BJ (cell line): ENCODE measurements at regions not wholly inside any gene's neighbourhood (a gene's known extent, or its start where the extent isn't known, plus 50 kb on each side); places are given as distances from the start of the nearest gene placed in this dataset.

Source experiments
- CTCF ChIA-PET: fragments of 350-600 bp; formaldehyde crosslinking; extraction: SDS; loops from one replicate; lab custom pipeline; 2021; ENCODE audit warnings: antibody characterized with exemption, inconsistent platforms; lab: Yijun Ruan, JAX
- POLR2A ChIA-PET: fragments of 300-600 bp; sonication (Branson Sonifier 250); formaldehyde crosslinking; extraction: SDS; loops from one replicate; lab custom pipeline; 2021; ENCODE audit warnings: antibody characterized with exemption; lab: Charles Lee
- DNase-seq: peaks from one replicate; pipeline ENCODE4 v3.0.0-alpha.2; 2011; ENCODE audit warnings: low read depth
- H3K27me3 ChIP-seq: 2 replicates; pipeline ENCODE4 v1.6.0; 2011; ENCODE audit warnings: low read length; ENCODE audit not compliant: control insufficient read depth, insufficient read depth
- H3K36me3 ChIP-seq: 2 replicates; pipeline ENCODE4 v1.5.1; 2011; ENCODE audit warnings: low read length; ENCODE audit not compliant: control insufficient read depth, insufficient read depth
- H3K4me3 ChIP-seq: 2 replicates; pipeline ENCODE4 v1.5.1; 2011; ENCODE audit warnings: low read depth, mild to moderate bottlenecking, control low read depth, low read length
- TF ChIP-seq, protein P1 (sequence below): IDR thresholded peaks from 2 replicates; pipeline ENCODE4 v1.5.1; 2011; ENCODE audit warnings: low read depth, mild to moderate bottlenecking, control low read depth, inconsistent platforms, low read length, moderate library complexity; ENCODE audit not compliant: insufficient read depth

DNA sequence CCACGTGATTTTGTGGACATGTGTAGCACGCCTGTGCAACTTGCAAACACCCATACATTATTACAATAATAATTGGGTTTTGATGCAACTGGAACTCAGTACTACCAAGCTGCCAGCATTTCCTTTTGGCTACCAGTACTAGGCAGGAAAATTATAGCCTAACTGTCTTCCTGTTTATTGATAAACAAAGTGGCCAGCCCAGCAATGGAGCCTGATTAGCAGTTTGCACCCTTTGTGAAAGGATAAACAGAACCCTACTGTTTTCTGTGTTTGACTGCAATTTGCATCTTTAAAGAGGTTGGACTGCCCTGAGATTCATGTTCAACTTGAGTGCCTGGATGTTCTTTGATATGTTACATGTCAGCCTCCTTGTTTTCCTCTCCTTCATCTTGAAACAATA is 173.9 kb downstream of the ZIC5 start:
- DNase-seq, result no peak
- CTCF ChIA-PET, result no interaction called here
- POLR2A ChIA-PET, result no interaction called here
- Histone ChIP-seq H3K27me3 (0 out of 2 replicates have a peak, but pooled peaks cover 1% of the 10 kb centered on the region), H3K4me3 (no peak overlapping the region), H3K36me3 (no peaks in the 10 kb centered on the region)
- TF ChIP-seq, protein P1, sequence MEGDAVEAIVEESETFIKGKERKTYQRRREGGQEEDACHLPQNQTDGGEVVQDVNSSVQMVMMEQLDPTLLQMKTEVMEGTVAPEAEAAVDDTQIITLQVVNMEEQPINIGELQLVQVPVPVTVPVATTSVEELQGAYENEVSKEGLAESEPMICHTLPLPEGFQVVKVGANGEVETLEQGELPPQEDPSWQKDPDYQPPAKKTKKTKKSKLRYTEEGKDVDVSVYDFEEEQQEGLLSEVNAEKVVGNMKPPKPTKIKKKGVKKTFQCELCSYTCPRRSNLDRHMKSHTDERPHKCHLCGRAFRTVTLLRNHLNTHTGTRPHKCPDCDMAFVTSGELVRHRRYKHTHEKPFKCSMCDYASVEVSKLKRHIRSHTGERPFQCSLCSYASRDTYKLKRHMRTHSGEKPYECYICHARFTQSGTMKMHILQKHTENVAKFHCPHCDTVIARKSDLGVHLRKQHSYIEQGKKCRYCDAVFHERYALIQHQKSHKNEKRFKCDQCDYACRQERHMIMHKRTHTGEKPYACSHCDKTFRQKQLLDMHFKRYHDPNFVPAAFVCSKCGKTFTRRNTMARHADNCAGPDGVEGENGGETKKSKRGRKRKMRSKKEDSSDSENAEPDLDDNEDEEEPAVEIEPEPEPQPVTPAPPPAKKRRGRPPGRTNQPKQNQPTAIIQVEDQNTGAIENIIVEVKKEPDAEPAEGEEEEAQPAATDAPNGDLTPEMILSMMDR, result no peak

DNA sequence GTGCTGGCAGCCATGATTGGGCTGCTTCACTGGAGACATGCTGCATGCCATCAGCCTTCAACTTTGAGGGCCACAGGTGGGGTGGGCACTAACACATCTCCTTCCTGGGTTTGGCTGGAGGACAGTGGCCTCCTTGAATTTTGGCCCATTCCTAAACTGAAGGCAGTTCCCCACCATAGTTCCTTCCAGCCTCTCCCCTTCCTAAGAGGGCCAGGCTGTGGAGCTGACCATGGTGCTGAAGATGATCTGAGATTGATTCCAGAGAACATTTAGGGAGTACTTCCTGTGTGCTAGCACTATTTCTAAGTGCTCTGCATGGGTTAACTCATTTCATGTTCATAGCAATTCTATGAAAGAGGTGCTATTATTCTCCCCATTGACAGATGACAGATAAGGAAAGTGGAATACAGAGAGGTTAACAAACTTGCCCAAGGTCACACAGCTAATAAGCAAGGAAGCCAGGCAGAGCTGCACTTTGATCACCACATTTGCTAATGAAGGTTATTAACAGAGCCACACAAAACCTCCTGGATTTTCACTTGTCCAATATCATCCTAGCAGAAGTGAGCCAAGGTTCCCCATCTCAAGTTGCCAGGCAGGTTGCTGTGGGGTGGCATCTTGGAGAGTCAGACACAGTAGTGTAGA is 175.3 kb downstream of the ZIC5 start:
- TF ChIP-seq, protein P1, result no peak
- Histone ChIP-seq H3K36me3 (no peaks in the 10 kb centered on the region), H3K27me3 (0 out of 2 replicates have a peak, but pooled peaks cover 1% of the 10 kb centered on the region), H3K4me3 (no peak overlapping the region)
- ChIA-PET CTCF (no interaction called here), POLR2A (no interaction called here)
- DNase-seq, result no peak

DNA sequence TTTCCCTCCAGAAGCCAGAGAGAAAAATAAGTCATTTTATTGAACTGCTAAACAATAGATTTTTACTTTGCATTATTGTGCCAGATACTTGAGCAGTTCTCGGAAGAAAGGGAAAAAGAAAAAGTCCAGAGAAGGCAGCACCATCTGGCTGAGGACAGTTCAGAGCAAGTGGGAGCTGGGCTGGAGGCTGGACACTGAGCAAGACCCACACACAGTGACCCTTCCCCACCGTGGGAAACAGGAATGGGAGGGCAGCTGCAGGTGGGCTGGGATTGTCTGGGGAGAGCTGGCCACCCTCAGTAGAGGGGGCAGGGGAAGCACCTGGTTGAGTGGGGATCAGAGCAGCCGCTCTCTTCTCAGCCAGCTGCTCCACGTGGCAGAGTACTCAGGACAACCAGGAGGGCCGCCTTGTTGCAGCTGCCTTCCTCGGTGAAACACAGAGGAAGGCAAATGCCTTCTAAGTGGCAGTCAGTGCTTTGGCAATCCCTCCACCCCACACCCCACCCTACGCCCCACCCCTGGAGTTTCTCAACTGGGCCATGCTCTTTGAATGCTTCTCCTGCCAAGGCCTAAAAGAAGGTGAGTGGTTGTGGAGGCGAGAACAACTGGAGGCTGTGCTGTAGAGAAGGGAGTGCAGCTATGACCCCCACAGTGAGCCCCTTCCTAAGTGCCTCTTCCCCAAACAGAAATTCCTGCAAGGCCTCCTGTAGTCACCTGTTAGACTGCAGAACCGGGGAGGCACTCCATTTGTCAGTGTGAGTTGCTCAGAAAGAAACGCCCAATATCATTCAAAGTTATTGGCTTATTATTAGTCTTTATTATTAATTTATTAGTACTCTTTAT is 179.3 kb downstream of the ZIC5 start:
- TF ChIP-seq, protein P1, result no peak
- Histone ChIP-seq H3K27me3 (no peaks in the 10 kb centered on the region), H3K4me3 (no peak overlapping the region), H3K36me3 (no peaks in the 10 kb centered on the region)
- ChIA-PET POLR2A (no interaction called here), CTCF (no interaction called here)
- DNase-seq, result no peak

DNA sequence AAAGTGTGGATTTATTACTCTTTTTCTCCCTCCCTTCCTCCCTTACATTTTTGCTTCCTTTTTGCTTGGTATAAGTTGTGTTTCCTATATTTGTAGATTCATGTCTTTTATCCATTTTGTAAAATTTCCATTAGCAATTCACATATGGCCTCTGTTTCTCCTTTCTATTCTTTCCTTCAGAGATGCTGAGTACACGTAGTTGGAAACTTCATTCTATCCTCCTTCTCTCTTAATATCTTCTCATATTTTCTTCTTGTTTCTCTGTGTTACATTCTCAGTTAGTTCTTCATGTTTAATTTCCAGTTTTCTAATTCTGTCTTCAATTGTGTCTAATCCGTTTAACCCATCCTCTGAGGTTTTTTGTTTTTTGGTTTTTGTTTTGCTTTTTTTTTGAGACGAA is 188.9 kb downstream of the ZIC5 start:
- POLR2A ChIA-PET, result no interaction called here
- Histone ChIP-seq H3K4me3 (no peak overlapping the region), H3K36me3 (no peaks in the 10 kb centered on the region), H3K27me3 (no peaks in the 10 kb centered on the region)
- TF ChIP-seq, protein P1, result no peak
- no peak for DNase-seq
- CTCF ChIA-PET, result no interaction called here

DNA sequence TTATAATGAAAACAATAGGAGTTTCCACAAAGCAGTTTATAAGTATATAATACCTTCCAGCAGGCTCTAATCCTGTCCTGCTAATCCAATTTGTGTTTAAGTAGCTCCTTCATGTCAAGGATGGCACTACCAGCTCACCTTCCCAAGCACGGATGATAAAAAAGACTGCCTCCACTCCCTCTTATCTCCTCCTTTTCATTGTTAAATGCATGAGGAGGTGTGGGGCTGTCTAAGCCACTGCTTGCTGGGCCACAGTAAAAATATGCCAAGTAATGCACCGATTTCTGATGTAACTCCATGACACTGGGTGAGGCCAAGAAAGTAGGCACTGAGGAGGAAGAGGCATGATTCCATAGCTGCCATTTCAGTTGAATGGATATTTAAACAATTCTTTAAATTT is 193.1 kb downstream of the ZIC5 start:
- POLR2A ChIA-PET, result no interaction called here
- CTCF ChIA-PET, result no interaction called here
- H3K36me3 ChIP-seq, result no peaks in the 10 kb centered on the region
- TF ChIP-seq, protein P1, result no peak
- no peak overlapping the region for H3K4me3 ChIP-seq
- H3K27me3 ChIP-seq, result no peaks in the 10 kb centered on the region
- DNase-seq, result no peak
